ENCODE measurements at regions not wholly inside any gene's neighbourhood (a gene's known extent, or its start where the extent isn't known, plus 50 kb on each side); places are given as distances from the start of the nearest gene placed in this dataset.

- no peak for DNase-seq (ENCODE audit: low read depth, low spot score)
These were observed 182.5 kb upstream of the NPY2R start for GRCh38 chr4:155025762-155026457.

GRCh38 chr4:155026715-155027114, 181.7 kb upstream of the NPY2R start:
- ChIA-PET POLR2A (no interaction called here), CTCF (interaction anchor here (0.6 to 0.8 kb wide), 3 partner anchors 11 to 337 kb away, joined by 3 read pairs; no protein-coding TSS in a partner anchor)
- no peak for TF ChIP-seq CTCF (IDR thresholded peaks at IDR 0.05; ENCODE audit: low read depth, low read length)
- no peak for DNase-seq (ENCODE audit: low read depth, low spot score)
- no peak overlapping the region for H3K4me3 ChIP-seq (ENCODE audit: low read depth, low read length)
- H3K27ac ChIP-seq (ENCODE audit: low read depth, low read length): no peak overlapping the region
- H3K9me3 ChIP-seq (ENCODE audit: control insufficient read depth, insufficient read depth, low read length): no peaks in the 10 kb centered on the region
- H3K27me3 ChIP-seq (ENCODE audit: control insufficient read depth, insufficient read depth, low read length): no peaks in the 10 kb centered on the region

More at GRCh38 chr4:155025762-155026457, 182.5 kb upstream of the NPY2R start:
- no peaks in the 10 kb centered on the region; the same call in 1 of the 2 replicates for H3K9me3 ChIP-seq (ENCODE audit: control insufficient read depth, insufficient read depth, low read length)
- TF ChIP-seq CTCF (IDR thresholded peaks at IDR 0.05; ENCODE audit: low read depth, low read length): peak; percentile 38
- ChIA-PET CTCF (interaction anchor here (0.6 to 0.8 kb wide), 3 partner anchors 10 to 337 kb away, joined by 3 read pairs; no protein-coding TSS in a partner anchor), POLR2A (no interaction called here)
- H3K4me3 ChIP-seq (ENCODE audit: low read depth, low read length): no peak overlapping the region
- H3K27me3 ChIP-seq (ENCODE audit: control insufficient read depth, insufficient read depth, low read length): no peaks in the 10 kb centered on the region
- no peak overlapping the region for H3K27ac ChIP-seq (ENCODE audit: low read depth, low read length)

- no peaks in the 10 kb centered on the region for H3K27me3 ChIP-seq (ENCODE audit: control insufficient read depth, insufficient read depth, low read length)
- H3K4me3 ChIP-seq (ENCODE audit: low read depth, low read length): no peak overlapping the region
- CTCF ChIA-PET: interaction anchor here (0.5 kb wide), 1 partner anchor 1084 kb away, joined by 3 read pairs; no protein-coding TSS in a partner anchor
- POLR2A ChIA-PET: no interaction called here
- TF ChIP-seq CTCF (IDR thresholded peaks at IDR 0.05; ENCODE audit: low read depth, low read length): no peak
- no peak overlapping the region for H3K27ac ChIP-seq (ENCODE audit: low read depth, low read length)
- H3K9me3 ChIP-seq (ENCODE audit: control insufficient read depth, insufficient read depth, low read length): no peaks in the 10 kb centered on the region
- no peak for DNase-seq (ENCODE audit: low read depth, low spot score)
These were observed 175.8 kb upstream of the NPY2R start for GRCh38 chr4:155032521-155033229.

GRCh38 chr4:155033604-155034003, 174.8 kb upstream of the NPY2R start:
- Histone ChIP-seq H3K27me3 (ENCODE audit: control insufficient read depth, insufficient read depth, low read length) (no peaks in the 10 kb centered on the region), H3K4me3 (ENCODE audit: low read depth, low read length) (no peak overlapping the region), H3K9me3 (ENCODE audit: control insufficient read depth, insufficient read depth, low read length) (no peaks in the 10 kb centered on the region), H3K27ac (ENCODE audit: low read depth, low read length) (no peak overlapping the region)
- no peak for DNase-seq (ENCODE audit: low read depth, low spot score)
- ChIA-PET CTCF (no interaction called here), POLR2A (no interaction called here)
- no peak for TF ChIP-seq CTCF (IDR thresholded peaks at IDR 0.05; ENCODE audit: low read depth, low read length)

- H3K4me3 ChIP-seq (ENCODE audit: low read depth, low read length): no peak overlapping the region
These were observed 171.4 kb upstream of the NPY2R start for GRCh38 chr4:155037031-155037430.

More at GRCh38 chr4:155037031-155037430, 171.4 kb upstream of the NPY2R start:
- no peak for DNase-seq (ENCODE audit: low read depth, low spot score)
- no peaks in the 10 kb centered on the region for H3K27me3 ChIP-seq (ENCODE audit: control insufficient read depth, insufficient read depth, low read length)
- ChIA-PET POLR2A (no interaction called here), CTCF (no interaction called here)
- H3K27ac ChIP-seq (ENCODE audit: low read depth, low read length): no peak overlapping the region
- no peak for TF ChIP-seq CTCF (IDR thresholded peaks at IDR 0.05; ENCODE audit: low read depth, low read length)
- H3K9me3 ChIP-seq (ENCODE audit: control insufficient read depth, insufficient read depth, low read length): no peaks in the 10 kb centered on the region

Measured in AG04450 (cell line).